Heart left ventricle (tissue), 13 donors: ENCODE measurements at regions not wholly inside any gene's neighbourhood (a gene's known extent, or its start where the extent isn't known, plus 50 kb on each side); places are given as distances from the start of the nearest gene placed in this dataset.

Experiments used
- POLR2A ChIP-seq, 2 donors: fragments of 450-650 bp; IDR thresholded peaks; one replicate each; pipeline ENCODE4 v1.6.1; 2017; ENCODE audit warnings: antibody characterized with exemption in 2 of 2, mild to moderate bottlenecking in 2 of 2, moderate library complexity in 2 of 2
- TF ChIP-seq, protein P1 (sequence below), 12 donors: fragments of 200-600 bp; sonication (generic) in 4 of 12; IDR thresholded peaks; one replicate each; pipeline versions ENCODE4 v1.5.0 to v1.8.0; 2018 to 2022; ENCODE audit warnings: antibody characterized with exemption in 12 of 12, mild to moderate bottlenecking in 5 of 12
- donor health status: ischemic (EF 13 %, LVEDD 7.1; RV severe dilation, severe dysfunction).
- donor health status: DM: no; HTN: yes; CAD: no.
- donor health status: DM: no; HTN: no; CAD: no.
- donor health status: ischemic (EF 25% LVEDD 6.9; RV normal size, moderate dysfunction).
- donor health status: ischemic (EF 25% LVEDD 5.7; RV mildly dilated, moderate dysfunction).
- donor health status: ischemic (EF 35%, LVEDD 5.7; RV mildly dilated, moderate dysfunction).
- donor health status: nonischemic (EF 11% LVEDD 7.7; RV severe dilation, severe dysfunction).
- donor health status: DM: yes; HTN: yes; CAD: no.
- donor health status: PGD.
- donor health status: ischemic (EF 29% LVEDD 5.4; RV normal size, mild dysfunction).
- donor health status: nonischemic (EF 23%, LVEDD 6.1; RV moderate dilation, normal function).

GRCh38 chr6:144847916-144848315 lies 562.8 kb downstream of the UTRN start:
- TF ChIP-seq, protein P1, sequence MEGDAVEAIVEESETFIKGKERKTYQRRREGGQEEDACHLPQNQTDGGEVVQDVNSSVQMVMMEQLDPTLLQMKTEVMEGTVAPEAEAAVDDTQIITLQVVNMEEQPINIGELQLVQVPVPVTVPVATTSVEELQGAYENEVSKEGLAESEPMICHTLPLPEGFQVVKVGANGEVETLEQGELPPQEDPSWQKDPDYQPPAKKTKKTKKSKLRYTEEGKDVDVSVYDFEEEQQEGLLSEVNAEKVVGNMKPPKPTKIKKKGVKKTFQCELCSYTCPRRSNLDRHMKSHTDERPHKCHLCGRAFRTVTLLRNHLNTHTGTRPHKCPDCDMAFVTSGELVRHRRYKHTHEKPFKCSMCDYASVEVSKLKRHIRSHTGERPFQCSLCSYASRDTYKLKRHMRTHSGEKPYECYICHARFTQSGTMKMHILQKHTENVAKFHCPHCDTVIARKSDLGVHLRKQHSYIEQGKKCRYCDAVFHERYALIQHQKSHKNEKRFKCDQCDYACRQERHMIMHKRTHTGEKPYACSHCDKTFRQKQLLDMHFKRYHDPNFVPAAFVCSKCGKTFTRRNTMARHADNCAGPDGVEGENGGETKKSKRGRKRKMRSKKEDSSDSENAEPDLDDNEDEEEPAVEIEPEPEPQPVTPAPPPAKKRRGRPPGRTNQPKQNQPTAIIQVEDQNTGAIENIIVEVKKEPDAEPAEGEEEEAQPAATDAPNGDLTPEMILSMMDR (IDR thresholded peaks at IDR 0.05), result no peak
- no peak for TF ChIP-seq POLR2A (IDR thresholded peaks at IDR 0.05)
